ENCODE measurements at regions not wholly inside any gene's neighbourhood (a gene's known extent, or its start where the extent isn't known, plus 50 kb on each side); places are given as distances from the start of the nearest gene placed in this dataset.

GRCh38 chr1:73040811-73041210, 758.5 kb upstream of the NEGR1 start:
- no peaks in the 10 kb centered on the region for H3K4me1 ChIP-seq (ENCODE audit: insufficient read depth)
- H3K27ac ChIP-seq = no peak overlapping the region
- H3K4me3 ChIP-seq = no peak overlapping the region
- intact Hi-C loops (cut with DNase I) = no loop called here
- no peaks in the 10 kb centered on the region for H3K36me3 ChIP-seq
- TF ChIP-seq CTCF (IDR thresholded peaks at IDR 0.05) (no peak), EP300 (IDR thresholded peaks at IDR 0.05) (no peak), POLR2A (IDR thresholded peaks at IDR 0.05) (no peak)
- H3K27me3 ChIP-seq = no peaks in the 10 kb centered on the region
- DNase-seq = no peak
- 78 to 89% (median 88%) methylated on average over 1 of the region's 1 CpG for WGBS, 3 donors
- H3K9me3 ChIP-seq = no peaks in the 10 kb centered on the region

- TF ChIP-seq CTCF (IDR thresholded peaks at IDR 0.05) (no peak), EP300 (IDR thresholded peaks at IDR 0.05) (no peak), POLR2A (IDR thresholded peaks at IDR 0.05) (no peak)
- H3K9me3 ChIP-seq = no peaks in the 10 kb centered on the region
- no peaks in the 10 kb centered on the region for H3K27me3 ChIP-seq
- 78 to 81% (median 78%) methylated on average over 4 of the region's 4 CpGs for WGBS, 3 donors
- no peaks in the 10 kb centered on the region for H3K36me3 ChIP-seq
- DNase-seq = no peak
- H3K4me1 ChIP-seq (ENCODE audit: insufficient read depth) = no peaks in the 10 kb centered on the region
- H3K4me3 ChIP-seq = no peak overlapping the region
- intact Hi-C loops (cut with DNase I) = no loop called here
- no peak overlapping the region for H3K27ac ChIP-seq
Measured at GRCh38 chr1:73034271-73034670, 751.9 kb upstream of the NEGR1 start.

- no peaks in the 10 kb centered on the region for H3K27me3 ChIP-seq
- no peak overlapping the region for H3K27ac ChIP-seq
- no peaks in the 10 kb centered on the region for H3K36me3 ChIP-seq
- DNase-seq = no peak
- no peaks in the 10 kb centered on the region for H3K9me3 ChIP-seq
- no peak overlapping the region for H3K4me3 ChIP-seq
- intact Hi-C loops (cut with DNase I) = no loop called here
- 33 to 45% (median 33%) methylated on average over 3 of the region's 3 CpGs for WGBS, 3 donors
- no peaks in the 10 kb centered on the region for H3K4me1 ChIP-seq (ENCODE audit: insufficient read depth)
- TF ChIP-seq CTCF (IDR thresholded peaks at IDR 0.05) (no peak), EP300 (IDR thresholded peaks at IDR 0.05) (no peak), POLR2A (IDR thresholded peaks at IDR 0.05) (no peak)
Measured at GRCh38 chr1:73033640-73034039, 751.3 kb upstream of the NEGR1 start.

GRCh38 chr1:73029571-73029970, 747.2 kb upstream of the NEGR1 start:
- H3K27ac ChIP-seq = no peak overlapping the region
- TF ChIP-seq POLR2A (IDR thresholded peaks at IDR 0.05) (no peak), EP300 (IDR thresholded peaks at IDR 0.05) (no peak), CTCF (IDR thresholded peaks at IDR 0.05) (no peak)
- H3K36me3 ChIP-seq = no peaks in the 10 kb centered on the region
- DNase-seq = no peak
- 67 to 73% (median 72%) methylated on average over 2 of the region's 2 CpGs for WGBS, 3 donors
- no peak overlapping the region for H3K4me3 ChIP-seq
- no peaks in the 10 kb centered on the region for H3K9me3 ChIP-seq
- no peaks in the 10 kb centered on the region for H3K27me3 ChIP-seq
- H3K4me1 ChIP-seq (ENCODE audit: insufficient read depth) = no peaks in the 10 kb centered on the region
- intact Hi-C loops (cut with DNase I) = no loop called here

- 71% methylated on average over 4 of the region's 4 CpGs for WGBS, 3 donors
- intact Hi-C loops (cut with DNase I) = no loop called here
- Histone ChIP-seq H3K27me3 (no peaks in the 10 kb centered on the region), H3K27ac (no peak overlapping the region), H3K4me1 (ENCODE audit: insufficient read depth) (no peaks in the 10 kb centered on the region), H3K9me3 (no peaks in the 10 kb centered on the region), H3K4me3 (no peak overlapping the region), H3K36me3 (no peaks in the 10 kb centered on the region)
- DNase-seq = no peak
- no peak for TF ChIP-seq POLR2A (IDR thresholded peaks at IDR 0.05)
Measured at GRCh38 chr1:73026114-73026513, 743.8 kb upstream of the NEGR1 start.

Measured in ovary (tissue), 7 donors.